Colon (tissue), 2 donors: ENCODE measurements at regions not wholly inside any gene's neighbourhood (a gene's known extent, or its start where the extent isn't known, plus 50 kb on each side); places are given as distances from the start of the nearest gene placed in this dataset.

ENCODE experiments used
- FAIRE-seq: peaks from 2 replicates; lab custom pipeline; 2012; peaks lifted over from hg19 to GRCh38; lab: Jason Lieb, UNC
- donor health status: control.
- donor health status: control.

DNA sequence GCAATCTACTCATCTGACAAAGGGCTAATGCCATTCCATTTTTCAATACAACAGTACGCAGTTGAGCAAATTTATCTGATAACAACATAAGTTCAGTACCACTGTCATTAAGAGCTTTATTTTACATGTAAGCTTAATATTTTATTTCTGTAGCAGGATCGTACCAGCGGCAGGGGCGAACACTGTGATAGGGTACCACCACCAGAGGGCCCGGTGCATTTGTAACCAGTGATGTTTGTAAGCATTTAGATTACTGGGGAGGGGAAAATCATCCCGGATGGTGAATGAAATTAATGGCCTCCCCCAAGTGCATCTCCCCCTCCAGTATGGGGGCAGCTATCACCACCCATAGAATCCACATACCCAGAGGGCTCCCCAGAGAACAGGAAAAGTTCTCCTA lies 179.0 kb downstream of the ADGRA3 start:
- no peak for FAIRE-seq

DNA sequence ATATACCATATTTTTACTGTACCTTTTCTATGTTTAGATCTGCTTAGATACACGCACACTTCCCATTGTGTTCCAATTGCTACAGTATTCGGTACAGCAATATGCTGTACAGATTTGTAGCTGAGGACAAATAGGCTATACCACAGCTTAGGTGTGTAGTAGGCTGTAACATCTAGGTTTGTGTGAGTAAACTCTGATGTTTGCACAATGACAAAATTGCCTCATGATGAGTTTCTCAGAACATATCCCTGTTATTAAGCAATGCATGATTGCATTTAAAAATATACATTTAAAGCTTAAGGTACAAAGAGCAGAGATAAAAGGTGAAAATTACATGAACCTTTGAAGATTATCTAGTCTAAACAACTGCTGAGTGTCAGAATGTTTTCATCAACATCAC lies 181.7 kb downstream of the ADGRA3 start:
- no peak for FAIRE-seq

DNA sequence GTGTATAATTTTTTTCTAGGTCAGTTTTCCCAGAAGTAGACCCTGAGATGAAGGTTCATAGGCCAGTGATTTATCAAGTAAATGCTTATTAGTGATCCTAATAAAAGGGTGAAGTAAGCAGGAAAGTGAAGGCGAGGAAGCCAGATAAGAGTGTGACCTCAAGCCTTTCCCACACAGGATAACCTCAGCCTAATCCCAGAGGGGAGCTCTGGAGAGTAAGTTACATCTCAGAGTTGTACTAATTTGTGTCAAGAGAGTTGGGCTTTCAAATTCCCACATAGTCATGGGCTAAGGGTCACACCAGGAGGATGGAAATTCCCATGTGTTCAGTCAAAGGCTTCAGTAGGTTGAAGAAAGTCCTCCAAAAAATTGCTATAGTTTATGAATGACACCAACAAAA lies 191.4 kb downstream of the ADGRA3 start:
- FAIRE-seq = no peak

DNA sequence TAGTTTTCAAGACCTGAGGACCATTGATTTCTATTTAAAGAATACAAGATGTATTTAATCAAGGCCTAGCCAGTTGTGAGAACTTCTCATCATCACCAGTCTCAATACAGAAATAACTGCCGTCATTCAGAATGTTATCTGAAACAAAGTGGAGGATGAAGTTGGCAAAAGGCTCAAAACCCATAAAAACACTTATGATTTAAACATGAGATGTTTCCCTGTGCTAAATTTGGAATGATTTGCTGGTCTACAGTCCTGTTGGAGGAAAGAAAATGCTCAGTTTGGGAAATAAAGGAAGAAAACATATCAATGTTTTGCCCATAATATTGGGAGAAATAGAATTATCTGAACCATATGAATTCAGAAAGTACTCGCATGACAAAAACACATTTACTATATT lies 192.2 kb downstream of the ADGRA3 start:
- no peak for FAIRE-seq

DNA sequence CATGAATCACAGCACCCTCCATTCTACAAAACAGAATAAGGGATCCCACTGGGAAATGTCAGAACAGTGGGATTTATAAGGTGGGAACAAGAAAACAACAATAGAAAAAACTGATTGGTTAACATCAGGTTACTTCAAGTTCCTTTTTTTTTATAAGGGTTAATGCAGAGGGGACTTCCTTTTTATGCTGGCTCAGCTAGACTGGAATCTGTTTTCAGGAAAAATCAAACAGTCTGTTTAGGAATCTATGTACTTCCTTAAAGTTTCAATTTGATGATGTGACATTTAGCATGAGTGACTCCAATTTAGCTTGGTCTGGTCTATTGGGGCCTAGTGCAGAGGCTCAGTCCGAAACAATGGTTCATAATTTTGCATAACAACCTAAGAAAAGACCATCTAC lies 192.9 kb downstream of the ADGRA3 start:
- no peak for FAIRE-seq

DNA sequence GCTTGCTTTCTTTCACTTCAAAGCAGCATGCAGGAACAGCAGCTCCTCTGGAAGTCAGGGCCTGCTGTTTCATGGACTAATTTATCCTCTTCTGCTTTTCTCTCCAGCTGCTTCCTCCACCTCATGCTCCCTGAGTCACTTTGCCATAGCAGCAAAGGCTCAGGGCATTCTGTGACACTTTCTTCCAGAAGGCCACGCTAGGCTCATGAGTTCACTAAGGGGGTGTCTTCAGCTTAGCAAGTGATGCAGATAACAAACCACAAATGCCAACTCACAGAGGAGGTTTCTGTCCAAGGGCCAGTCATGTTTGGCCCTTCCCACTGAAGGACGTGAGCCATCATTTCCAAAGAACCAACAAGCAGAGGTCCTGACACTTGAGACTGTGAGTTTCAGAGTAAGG lies 200.2 kb downstream of the ADGRA3 start:
- no peak for FAIRE-seq

DNA sequence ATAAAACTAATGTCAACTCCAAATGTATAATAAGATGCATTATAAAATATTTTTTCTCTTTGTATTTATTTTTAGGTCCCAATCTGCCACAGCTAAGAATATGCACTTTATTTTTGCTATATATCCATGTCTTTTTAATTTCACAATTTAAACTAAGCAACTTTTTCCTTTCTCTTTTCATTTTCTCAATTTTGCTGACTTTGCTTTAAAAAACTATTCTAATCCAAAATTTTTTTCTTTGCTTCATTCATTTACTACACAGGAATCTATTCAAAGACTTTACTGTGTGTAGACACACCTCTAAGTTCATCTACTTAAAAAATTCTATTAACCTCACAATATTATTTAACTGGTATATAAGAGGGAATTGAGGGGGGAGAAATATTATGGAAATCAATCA lies 201.9 kb downstream of the ADGRA3 start:
- FAIRE-seq = no peak

DNA sequence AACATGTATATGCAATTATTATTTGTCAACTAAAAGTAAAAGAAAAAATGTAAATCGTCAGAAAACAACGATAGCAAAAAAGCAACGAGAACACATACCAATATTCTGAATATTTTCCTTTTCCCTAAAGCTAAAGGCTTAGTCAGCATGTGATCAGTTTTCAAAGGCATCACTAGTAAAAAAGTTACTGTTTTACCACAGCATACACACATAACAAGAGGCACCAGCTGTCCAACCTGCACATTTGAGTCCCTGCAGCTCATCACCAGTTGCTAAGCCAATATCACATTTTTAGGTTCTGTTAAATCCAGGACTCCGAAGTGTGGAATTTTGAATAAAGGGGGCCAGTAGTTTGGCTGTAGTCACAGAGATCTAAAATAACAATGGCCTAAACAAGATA lies 203.8 kb downstream of the ADGRA3 start:
- FAIRE-seq = no peak

DNA sequence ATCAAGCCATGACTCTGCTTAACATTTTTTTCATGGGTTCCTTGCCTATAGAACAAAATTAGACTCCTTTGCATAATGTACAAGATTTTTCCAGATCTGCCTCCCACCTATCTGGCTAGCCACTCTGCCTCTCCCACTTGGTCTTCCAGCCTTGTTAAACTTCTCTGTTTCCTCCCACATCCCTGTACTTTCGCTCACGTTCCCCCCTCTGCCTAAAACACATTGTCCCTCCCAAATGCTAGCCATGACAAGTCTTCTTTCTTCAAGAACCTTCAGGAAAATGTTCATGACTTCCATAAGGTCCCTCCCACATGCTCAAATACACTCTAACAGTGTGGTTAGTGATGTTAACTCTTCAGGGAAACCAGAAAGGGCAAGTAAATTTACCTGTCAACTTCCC lies 214.6 kb downstream of the ADGRA3 start:
- no peak for FAIRE-seq

DNA sequence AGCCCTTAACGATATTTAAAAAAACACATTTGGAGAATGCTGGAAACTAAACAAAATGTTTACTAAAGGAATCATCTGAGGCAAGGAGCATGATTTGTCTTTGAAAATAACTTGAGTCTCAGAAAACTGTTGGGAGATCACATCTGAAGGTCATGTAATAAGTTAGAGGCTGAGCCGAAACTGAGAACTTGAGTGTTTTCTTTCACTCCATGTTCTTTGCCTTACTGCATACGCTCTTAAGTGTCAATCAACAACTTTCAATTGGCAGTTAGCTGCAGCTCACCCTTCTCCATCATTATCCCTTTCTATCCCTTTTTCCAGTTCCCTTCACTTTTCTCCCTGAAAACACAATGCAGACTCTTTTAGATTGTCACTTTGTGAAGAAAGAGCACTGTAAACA lies 216.2 kb downstream of the ADGRA3 start:
- no peak for FAIRE-seq

DNA sequence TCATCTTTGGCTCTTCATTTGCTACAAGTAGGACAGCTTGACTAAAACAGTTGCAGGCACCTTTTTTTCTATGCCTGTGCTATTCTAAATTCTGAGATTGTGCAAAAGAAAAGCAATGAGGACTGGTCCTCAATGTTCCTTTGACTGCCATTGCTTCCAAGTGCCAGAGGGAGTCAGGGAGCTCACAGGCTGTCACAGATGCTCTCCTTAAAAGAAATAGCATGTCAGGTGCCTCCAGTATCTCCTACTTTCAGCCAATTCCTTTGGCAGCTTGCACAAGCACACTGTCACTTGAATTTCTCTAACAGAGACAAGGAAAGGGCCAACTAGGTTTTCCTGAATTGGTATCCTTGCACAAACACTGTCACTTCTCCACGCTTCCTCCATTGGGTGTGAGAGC lies 228.2 kb downstream of the ADGRA3 start:
- no peak for FAIRE-seq

DNA sequence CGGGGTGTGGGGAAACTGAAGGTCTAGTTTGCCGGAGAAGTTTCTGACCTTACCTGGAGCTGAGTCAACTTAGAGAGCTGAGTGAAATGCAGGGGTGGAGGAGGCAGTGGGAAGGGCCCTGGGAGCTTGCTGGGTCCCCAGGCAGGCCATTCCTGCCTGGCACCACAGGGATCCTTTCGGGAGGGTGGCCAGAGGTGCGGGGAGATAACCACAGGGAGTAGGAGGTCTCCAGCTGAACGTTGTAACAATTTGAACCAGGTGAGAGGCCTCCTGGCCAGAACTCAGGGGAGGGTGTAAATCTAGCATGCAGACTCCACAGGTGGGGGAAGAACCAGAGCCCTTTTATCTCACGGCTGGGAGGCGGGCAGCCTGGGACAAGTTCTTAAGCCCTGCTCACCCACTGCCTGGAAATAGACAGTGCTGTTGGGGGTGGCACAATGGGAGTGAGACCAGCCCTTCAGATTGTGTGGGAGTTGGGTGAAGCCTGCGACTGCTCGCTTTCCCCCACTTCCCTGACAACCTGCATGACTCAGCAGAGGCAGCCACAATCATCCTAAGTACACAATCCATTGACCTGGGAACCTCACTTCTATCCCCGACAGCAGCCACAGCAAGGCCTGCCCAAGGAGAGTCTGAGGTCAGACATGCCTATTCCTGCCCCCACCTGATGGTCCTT lies 247.4 kb downstream of the ADGRA3 start:
- no peak for FAIRE-seq

DNA sequence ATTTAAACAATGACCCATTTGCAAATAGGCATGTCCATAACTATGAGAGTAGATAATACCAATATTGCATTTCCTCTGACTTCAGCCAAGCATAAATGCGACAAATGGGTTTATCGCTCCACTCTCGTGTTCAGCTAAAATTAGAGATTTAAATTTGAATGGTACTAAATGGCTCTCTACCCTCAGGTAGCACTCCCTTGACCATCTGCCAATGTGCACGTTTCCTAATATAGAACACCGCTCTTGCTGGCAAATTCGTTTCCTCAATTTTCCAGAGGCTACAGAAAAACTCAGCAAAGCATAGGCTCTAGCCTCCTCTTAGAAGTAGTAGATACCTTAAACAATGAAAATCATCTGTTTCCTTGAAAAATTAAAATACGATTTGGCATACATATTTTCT lies 251.6 kb downstream of the ADGRA3 start:
- no peak for FAIRE-seq

DNA sequence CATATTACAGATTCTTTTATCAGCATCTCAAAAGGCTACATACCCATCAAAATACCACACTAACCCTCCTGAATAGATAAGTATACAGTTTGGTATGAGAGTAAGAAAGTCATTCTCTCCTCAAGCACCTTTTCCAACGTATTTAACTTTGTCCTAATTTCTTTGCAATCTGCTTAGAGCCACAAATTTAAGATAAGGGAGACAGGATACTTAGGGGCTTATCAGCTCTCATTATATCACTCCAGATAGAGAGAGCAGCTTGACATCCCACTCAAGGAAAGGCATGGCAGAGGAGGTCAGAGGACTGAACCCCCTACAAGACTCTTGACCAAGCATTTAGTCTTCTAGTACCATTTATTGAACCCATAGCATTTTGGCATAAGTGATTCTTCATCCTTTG lies 262.4 kb downstream of the ADGRA3 start:
- FAIRE-seq = no peak

DNA sequence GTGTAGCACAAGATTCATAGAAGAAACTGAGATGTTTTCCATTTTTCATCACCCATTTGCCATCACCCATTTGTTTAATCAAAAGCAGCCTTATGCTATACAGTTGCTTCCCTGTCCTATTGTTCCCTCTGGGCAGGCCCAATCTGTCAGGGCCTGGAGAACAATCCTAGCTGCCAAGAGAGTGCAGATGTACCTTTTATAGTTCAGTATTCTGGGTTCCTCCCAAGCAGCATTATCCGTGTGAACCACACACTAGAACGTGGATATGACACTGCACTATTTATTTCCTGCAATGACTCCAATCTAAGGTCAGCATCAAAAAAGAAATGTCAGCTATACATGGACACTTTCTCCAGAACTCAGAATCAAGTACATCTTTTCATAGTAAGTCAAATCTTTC lies 269.0 kb downstream of the ADGRA3 start:
- FAIRE-seq = no peak

DNA sequence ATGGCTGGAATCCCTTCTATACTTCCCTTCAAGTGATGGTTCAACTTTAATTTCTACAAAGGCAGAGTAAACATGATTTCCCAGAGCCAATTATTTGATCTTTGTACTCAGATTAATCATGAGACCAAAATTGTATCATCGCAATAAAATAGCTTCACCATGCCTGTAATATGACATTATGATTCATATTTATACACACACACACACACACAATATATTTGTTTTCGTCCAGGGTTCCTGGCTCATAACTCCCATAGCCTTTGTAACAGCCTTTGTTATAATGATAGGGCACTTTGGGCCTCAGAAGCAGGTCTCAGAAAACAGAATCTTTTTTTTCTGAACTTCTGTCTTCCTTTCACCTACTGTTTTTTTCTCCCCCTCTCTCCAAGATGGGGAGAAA lies 270.6 kb downstream of the ADGRA3 start:
- FAIRE-seq = no peak

DNA sequence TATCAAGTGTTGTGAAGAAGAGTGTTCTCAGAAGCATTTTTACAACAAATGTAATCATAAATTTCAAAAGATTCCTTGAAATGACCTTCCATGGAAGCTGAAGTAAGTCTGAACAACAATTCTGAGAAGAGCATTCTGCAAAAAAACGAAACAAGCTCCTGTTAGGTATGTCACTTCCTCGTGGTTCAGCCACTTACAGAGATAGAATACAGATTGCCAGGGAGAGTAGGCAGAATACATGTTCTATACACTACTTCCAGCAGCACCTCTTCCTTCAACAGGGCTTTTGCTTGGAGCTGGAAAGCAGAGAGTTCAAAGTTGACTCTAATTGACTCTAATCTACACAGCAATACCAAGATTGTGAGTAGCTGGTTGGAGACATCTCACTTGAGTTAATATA lies 274.5 kb downstream of the ADGRA3 start:
- FAIRE-seq = no peak

DNA sequence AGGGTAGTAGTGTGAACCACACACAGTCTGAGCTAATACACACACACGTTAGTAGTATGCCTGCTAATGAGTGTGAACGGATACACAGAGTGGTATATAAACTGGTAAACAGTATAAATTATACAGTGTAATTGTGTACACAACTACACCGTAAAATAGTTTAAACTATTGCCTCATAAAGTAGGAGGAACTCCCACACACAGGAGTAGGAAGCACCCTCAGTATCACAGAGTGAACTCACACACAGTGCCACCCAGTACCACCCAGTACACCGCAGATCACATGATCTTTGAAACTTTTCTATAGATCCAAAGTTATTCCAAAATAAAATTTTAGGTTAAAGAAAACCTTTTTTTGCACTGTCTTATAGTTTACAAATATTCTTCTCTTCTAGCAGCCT lies 275.1 kb downstream of the ADGRA3 start:
- FAIRE-seq = no peak

DNA sequence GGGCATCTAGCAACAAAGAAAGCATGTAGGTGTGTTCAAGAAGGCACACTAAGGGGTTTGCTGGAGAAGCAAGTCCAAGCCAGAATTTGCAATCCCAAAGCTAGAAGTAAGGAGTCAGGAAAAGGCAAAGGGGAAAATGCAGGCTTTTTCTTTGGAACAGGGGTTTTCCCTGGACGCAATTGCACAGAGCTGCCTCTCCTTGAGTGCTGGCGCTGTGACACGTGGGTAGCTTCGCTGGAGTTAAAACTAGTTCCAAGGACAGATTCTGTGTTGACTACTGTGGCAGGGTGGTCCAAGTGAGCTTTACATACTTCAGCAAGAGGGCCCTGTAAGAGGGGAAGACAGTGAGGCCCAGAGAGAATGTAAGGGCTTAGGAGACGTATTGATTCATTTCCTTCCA lies 277.1 kb downstream of the ADGRA3 start:
- FAIRE-seq = no peak

DNA sequence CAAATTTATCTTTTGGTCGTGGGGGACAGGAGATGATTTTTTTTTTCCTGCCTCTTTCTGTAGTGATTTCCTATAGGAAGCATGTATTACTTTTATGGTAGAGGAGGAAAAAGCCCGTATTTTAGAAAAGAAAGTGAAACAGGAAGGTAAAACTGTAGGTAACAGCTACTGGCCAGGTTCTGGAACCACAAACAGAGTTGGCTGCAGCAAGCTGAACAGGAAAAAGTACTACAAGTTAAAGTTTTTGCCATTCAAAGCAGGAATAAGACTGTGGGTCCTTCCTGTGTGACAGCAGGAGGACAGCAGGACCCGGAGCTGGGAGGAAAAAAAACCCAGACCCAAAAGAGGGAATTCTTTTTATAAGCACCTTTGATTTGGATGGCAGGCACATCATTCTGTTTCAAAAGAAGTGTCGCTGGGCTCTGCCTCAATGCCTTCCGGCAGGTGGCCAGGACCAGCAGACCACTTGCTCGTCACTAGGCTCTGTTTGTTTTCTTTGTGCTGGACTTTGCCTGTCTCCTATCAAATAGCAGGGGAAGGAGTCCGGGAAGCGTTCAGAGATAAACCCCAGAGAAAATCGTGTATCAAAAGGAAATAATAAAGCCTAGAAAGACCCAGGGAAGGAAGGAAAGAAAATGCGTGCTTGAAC lies 277.9 kb downstream of the ADGRA3 start:
- peak; percentile 77 for FAIRE-seq

DNA sequence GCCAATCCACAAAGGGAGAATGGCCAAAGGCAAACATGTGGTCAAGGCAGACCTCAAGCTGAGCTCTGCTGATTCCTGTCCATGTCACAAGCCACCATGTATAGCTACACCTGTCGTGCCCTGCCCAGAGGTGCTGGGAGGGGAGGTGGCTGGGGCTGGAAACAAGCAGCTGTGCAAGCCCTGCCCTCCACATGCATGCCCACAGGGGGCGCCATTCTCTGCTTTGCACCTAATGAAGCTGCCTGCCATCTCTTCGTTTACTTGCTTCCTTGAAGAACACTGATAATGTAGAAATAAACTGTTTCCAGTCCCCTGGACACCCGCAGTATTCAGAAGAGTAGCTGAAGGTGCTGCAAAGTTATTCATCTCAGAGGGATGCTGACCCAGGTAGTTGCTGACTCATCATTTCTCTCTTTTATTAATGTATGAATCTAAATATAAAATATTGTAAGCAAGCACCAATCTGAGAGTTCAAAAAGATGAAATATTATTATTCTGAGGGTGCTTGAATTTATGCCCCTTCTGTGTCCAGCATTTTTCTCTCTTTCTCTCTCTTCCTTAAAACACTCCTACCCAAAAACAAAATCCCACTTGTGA lies 278.6 kb downstream of the ADGRA3 start:
- FAIRE-seq = no peak

DNA sequence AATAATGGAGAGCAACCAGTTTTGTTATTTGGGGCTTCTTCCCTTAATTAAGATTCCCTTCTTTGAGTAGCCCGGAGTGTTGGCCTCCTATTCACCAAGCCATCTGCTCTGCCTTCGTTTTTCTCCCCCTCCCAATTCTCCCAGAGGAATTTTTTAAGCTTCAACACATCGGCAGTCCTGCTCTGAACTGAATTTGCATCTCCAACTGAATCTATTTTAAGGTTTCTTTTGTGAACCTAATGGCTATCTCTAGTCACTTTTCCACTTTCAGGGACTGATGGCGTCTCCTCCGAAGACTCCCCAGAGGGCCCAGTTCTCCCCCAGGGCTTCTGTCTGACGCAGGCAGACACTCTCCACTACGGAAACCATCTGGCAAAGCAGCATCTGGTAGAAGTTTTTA lies 280.2 kb downstream of the ADGRA3 start:
- FAIRE-seq = no peak

DNA sequence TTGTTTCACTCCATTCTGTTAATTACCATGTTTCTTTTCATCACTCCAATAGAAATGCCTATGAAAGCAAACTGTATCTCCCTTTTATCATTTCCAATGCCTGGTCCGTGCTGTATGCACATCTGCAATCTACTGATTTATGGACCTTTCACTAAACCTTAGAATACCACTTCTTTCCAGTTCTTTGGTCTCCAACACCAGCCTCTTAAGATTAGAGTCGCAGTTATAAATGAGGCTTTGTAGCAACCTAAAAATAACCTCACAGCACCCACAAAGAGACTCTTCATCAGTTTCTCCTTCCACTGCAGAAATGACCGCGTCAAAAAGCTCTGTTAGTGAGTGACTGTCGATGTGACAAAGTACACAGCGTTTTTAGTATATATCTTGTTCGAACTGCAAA lies 282.6 kb downstream of the ADGRA3 start:
- FAIRE-seq = no peak

DNA sequence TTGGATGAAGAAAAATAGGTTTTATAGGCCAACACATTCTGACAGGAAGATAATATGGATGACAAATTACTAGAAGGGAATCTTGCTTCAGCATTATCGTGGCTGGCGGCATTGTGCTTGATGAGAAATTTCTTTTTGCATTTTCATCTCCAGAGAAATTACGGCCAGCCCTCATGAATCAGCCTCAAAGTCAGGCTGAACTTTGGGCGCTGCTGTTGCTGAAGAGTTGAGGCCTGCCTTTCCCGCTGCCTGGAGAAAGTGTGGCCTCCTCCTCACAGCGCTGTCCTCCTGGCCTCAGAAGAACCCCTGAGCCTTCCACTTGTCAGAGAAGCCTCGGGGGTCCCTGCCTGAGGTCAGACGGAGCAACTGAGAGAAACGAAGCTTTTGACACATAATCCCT lies 272.4 kb upstream of the KCNIP4 start:
- no peak for FAIRE-seq
